Endodermal cell (in vitro differentiated cells): ENCODE measurements at regions not wholly inside any gene's neighbourhood (a gene's known extent, or its start where the extent isn't known, plus 50 kb on each side); places are given as distances from the start of the nearest gene placed in this dataset.

Experiments
- DNase-seq: peaks from one replicate; pipeline ENCODE4 v3.0.0-alpha.2; 2017
- H3K27ac ChIP-seq: 2 replicates; pipeline ENCODE4 v1.5.1; 2013; ENCODE audit warnings: mild to moderate bottlenecking, low read depth, low read length, moderate library complexity
- H3K27me3 ChIP-seq: 2 replicates; pipeline ENCODE4 v1.6.1; 2013; ENCODE audit warnings: mild to moderate bottlenecking, low read length, moderate library complexity; ENCODE audit not compliant: insufficient read depth, control insufficient read depth, poor library complexity, severe bottlenecking
- H3K36me3 ChIP-seq: 2 replicates; pipeline ENCODE4 v1.7.0; 2013; ENCODE audit warnings: mild to moderate bottlenecking, low read length, moderate library complexity; ENCODE audit not compliant: control insufficient read depth, insufficient read depth
- H3K4me1 ChIP-seq: one replicate; pipeline ENCODE4 v1.7.0; 2013; ENCODE audit warnings: low read length; ENCODE audit not compliant: control insufficient read depth, insufficient read depth
- H3K4me3 ChIP-seq: 2 replicates; pipeline ENCODE4 v1.5.1; 2013; ENCODE audit warnings: mild to moderate bottlenecking, low read length, moderate library complexity
- H3K9ac ChIP-seq: 2 replicates; pipeline ENCODE4 v1.6.1; 2013; ENCODE audit warnings: mild to moderate bottlenecking, low read length, moderate library complexity; ENCODE audit not compliant: poor library complexity, severe bottlenecking; ENCODE audit errors: extremely low read depth
- H3K9me3 ChIP-seq: 2 replicates; pipeline ENCODE4 v1.6.1; 2013; ENCODE audit warnings: mild to moderate bottlenecking, low read length, moderate library complexity; ENCODE audit not compliant: control insufficient read depth
- H3K27ac Mint-ChIP-seq: 2 replicates; pipeline ENCODE4 v1.8.0; 2020; ENCODE audit warnings: mixed read lengths
- H3K27me3 Mint-ChIP-seq: 2 replicates; pipeline ENCODE4 v1.8.0; 2021; ENCODE audit warnings: mild to moderate bottlenecking, mixed read lengths; ENCODE audit not compliant: insufficient read depth
- H3K36me3 Mint-ChIP-seq: 2 replicates; pipeline ENCODE4 v1.8.0; 2020; ENCODE audit warnings: low read depth, mixed read lengths
- H3K4me1 Mint-ChIP-seq: 2 replicates; pipeline ENCODE4 v1.8.0; 2020; ENCODE audit warnings: mixed read lengths
- H3K4me3 Mint-ChIP-seq: 2 replicates; pipeline ENCODE4 v1.8.0; 2020; ENCODE audit warnings: mild to moderate bottlenecking, moderate library complexity, mixed read lengths
- H3K9me3 Mint-ChIP-seq: 2 replicates; pipeline ENCODE4 v1.8.0; 2020; ENCODE audit warnings: mild to moderate bottlenecking, mixed read lengths
- WGBS, 2 experiments: methylation state at CpG; one replicate each; pipeline versions ENCODE4 v1.1.5 to v1.1.7; 2013; ENCODE audit warnings: missing lambda C conversion rate in 2 of 2, mixed read lengths in 1 of 2; ENCODE audit not compliant: insufficient coverage in 1 of 2, insufficient read length in 1 of 2; 5-methylcytosine and 5-hydroxymethylcytosine counted together
- TF ChIP-seq, protein P1 (sequence below): fragments of 200-600 bp; sonication (generic); conservative IDR thresholded peaks from 2 replicates; pipeline ENCODE4 v1.5.0; 2021; ENCODE audit warnings: antibody characterized with exemption, mild to moderate bottlenecking

DNA sequence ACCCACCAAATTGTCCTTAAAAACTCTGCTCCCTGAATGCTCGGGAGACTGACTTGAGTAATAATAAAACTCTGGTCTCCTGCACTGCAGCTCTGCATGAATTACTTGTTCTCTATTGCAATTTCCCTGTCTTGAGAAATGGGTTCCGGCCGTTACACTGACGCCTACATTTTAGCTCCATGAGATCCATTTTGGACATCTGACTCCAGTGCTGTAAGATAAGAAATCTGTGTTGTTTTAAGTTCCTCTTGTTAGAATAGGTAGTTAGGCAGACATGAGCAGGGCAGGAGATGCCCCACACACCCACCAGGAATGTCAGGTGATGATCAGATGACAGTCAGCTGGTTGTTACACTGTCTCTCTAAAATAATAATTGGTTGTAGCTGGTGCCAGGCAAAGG is 125.8 kb upstream of the SHB start:
- TF ChIP-seq, protein P1, sequence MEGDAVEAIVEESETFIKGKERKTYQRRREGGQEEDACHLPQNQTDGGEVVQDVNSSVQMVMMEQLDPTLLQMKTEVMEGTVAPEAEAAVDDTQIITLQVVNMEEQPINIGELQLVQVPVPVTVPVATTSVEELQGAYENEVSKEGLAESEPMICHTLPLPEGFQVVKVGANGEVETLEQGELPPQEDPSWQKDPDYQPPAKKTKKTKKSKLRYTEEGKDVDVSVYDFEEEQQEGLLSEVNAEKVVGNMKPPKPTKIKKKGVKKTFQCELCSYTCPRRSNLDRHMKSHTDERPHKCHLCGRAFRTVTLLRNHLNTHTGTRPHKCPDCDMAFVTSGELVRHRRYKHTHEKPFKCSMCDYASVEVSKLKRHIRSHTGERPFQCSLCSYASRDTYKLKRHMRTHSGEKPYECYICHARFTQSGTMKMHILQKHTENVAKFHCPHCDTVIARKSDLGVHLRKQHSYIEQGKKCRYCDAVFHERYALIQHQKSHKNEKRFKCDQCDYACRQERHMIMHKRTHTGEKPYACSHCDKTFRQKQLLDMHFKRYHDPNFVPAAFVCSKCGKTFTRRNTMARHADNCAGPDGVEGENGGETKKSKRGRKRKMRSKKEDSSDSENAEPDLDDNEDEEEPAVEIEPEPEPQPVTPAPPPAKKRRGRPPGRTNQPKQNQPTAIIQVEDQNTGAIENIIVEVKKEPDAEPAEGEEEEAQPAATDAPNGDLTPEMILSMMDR, result no peak
- H3K4me1 ChIP-seq, result no peaks in the 10 kb centered on the region
- no peaks in the 10 kb centered on the region for H3K36me3 ChIP-seq
- no peak overlapping the region for H3K4me3 ChIP-seq
- Mint-ChIP-seq H3K36me3 (no peaks in the 10 kb centered on the region), H3K27me3 (peaks cover 12% of the 10 kb centered on the region), H3K4me1 (peaks cover 2% of the 10 kb centered on the region), H3K27ac (no peak overlapping the region), H3K9me3 (no peaks in the 10 kb centered on the region), H3K4me3 (no peak overlapping the region)
- DNase-seq, result no peak
- H3K27ac ChIP-seq, result no peak overlapping the region
- no peaks in the 10 kb centered on the region for H3K9me3 ChIP-seq
- H3K27me3 ChIP-seq, result no peaks in the 10 kb centered on the region
- 91 to 96% methylated on average over 4 of the region's 4 CpGs for whole genome bisulfite sequencing, 2 experiments
- no peak overlapping the region for H3K9ac ChIP-seq

DNA sequence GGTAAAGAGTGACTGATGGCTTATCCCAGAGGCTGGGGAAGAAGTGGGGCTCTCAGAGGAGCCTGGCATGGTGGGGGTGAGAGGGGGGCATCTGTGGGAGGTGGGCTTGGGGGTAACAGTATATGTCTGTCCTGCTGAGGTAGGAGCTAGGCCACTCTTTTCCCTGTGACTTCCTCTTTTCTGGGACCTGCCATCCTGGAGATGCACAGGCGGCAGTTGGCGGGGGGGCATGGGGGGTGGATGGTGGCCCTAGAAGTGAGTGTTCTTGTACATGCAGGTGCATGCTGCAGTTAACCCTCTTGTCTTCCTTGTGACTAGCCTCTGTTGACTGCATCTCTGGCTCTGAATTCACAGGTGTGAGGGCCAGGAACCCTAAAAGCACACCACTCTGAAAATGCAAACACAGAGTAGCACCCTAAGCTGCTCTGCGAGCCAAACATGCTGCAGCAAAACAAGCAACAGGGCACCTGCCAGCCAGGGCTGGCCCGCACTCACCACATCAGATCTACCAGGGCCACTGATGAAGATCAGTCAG is 123.8 kb upstream of the SHB start:
- no peak overlapping the region for H3K27ac Mint-ChIP-seq
- WGBS, 2 experiments, result 96% methylated on average over 3 of the region's 4 CpGs; no CpG with 5 or more reads in 1 of the 2 experiments
- DNase-seq, result no peak
- H3K9me3 Mint-ChIP-seq, result no peaks in the 10 kb centered on the region
- H3K36me3 ChIP-seq, result no peaks in the 10 kb centered on the region
- H3K9ac ChIP-seq, result no peak overlapping the region
- peaks cover 6% of the 10 kb centered on the region for H3K27me3 Mint-ChIP-seq
- peaks cover 2% of the 10 kb centered on the region for H3K4me1 Mint-ChIP-seq
- H3K27me3 ChIP-seq, result no peaks in the 10 kb centered on the region
- no peaks in the 10 kb centered on the region for H3K4me1 ChIP-seq
- no peak overlapping the region for H3K27ac ChIP-seq
- no peaks in the 10 kb centered on the region for H3K9me3 ChIP-seq
- no peaks in the 10 kb centered on the region for H3K36me3 Mint-ChIP-seq
- TF ChIP-seq, protein P1, result no peak
- no peak overlapping the region for H3K4me3 Mint-ChIP-seq
- no peak overlapping the region for H3K4me3 ChIP-seq

DNA sequence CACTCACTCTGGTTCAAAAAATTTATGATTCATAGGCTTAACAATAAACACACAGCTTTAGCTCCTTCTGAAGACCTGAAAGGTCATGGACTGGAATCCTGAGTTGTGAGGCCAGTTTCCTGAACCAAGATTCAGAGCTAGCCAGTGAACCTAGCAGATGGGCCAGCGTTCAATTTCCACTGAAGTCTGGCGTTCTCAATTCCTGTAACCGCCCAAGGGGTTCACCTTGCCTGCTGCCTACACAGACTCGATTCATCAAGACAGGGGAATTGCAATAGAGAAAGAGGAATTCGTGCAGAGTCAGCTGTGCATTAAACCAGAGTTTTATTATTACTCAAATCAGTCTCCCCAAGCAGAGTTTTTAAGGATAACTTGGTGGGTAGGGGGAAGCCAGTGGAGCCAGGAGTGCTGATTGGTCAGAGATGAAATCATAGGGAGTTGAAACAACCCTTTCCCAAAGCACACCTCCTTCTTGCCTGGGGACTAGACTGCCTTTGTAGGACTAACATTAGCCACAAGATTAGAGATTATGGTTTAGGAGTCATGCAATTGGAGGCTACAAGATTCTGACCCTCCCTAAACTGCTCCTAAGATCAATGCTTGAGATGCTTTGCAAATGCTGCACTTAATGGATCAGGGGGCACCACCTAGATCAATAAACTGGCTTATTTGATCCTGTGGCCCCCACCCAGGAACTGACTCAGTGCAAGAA is 117.5 kb upstream of the SHB start:
- H3K27ac Mint-ChIP-seq, result no peak overlapping the region
- Histone ChIP-seq H3K27ac (no peak overlapping the region), H3K27me3 (no peaks in the 10 kb centered on the region), H3K4me3 (no peak overlapping the region), H3K4me1 (no peaks in the 10 kb centered on the region), H3K9me3 (no peaks in the 10 kb centered on the region), H3K36me3 (no peaks in the 10 kb centered on the region), H3K9ac (no peak overlapping the region)
- TF ChIP-seq, protein P1, result no peak
- DNase-seq, result no peak
- H3K4me1 Mint-ChIP-seq, result peaks cover 10% of the 10 kb centered on the region
- no peak overlapping the region for H3K4me3 Mint-ChIP-seq
- H3K9me3 Mint-ChIP-seq, result no peaks in the 10 kb centered on the region
- WGBS, 2 experiments, result 85 to 100% methylated on average over 2 to 5 of the region's 5 CpGs
- H3K36me3 Mint-ChIP-seq, result no peaks in the 10 kb centered on the region
- H3K27me3 Mint-ChIP-seq, result peaks cover 2% of the 10 kb centered on the region
